MM.1S (cell line): ENCODE measurements at regions not wholly inside any gene's neighbourhood (a gene's known extent, or its start where the extent isn't known, plus 50 kb on each side); places are given as distances from the start of the nearest gene placed in this dataset.

Experiments
- DNase-seq: peaks from one replicate; pipeline ENCODE4 v3.0.0-alpha.2; 2015
- H2AFZ ChIP-seq: fragments of 300-600 bp; sonication (generic); 2 replicates; pipeline ENCODE4 v1.6.0; 2016; ENCODE audit warnings: antibody characterized with exemption, low read length
- H3F3A ChIP-seq: fragments of 300-600 bp; sonication (generic); 2 replicates; pipeline ENCODE4 v1.6.1; 2016; ENCODE audit warnings: mild to moderate bottlenecking, antibody characterized with exemption, low read length, moderate library complexity, mixed read lengths; ENCODE audit not compliant: insufficient read depth
- H3K27ac ChIP-seq: fragments of 300-600 bp; sonication (generic); 2 replicates; pipeline ENCODE4 v1.5.1; 2016; ENCODE audit warnings: mild to moderate bottlenecking, low read length
- H3K27me3 ChIP-seq: fragments of 300-600 bp; sonication (generic); replicated peaks from 2 replicates; pipeline ENCODE4 v1.6.0; 2016; ENCODE audit warnings: low read length; ENCODE audit not compliant: insufficient read depth
- H3K36me3 ChIP-seq: fragments of 300-600 bp; sonication (generic); replicated peaks from 2 replicates; pipeline ENCODE4 v1.6.1; 2016; ENCODE audit warnings: mild to moderate bottlenecking, low read length, mixed read lengths; ENCODE audit not compliant: insufficient read depth
- H3K4me1 ChIP-seq: fragments of 300-600 bp; sonication (generic); 2 replicates; pipeline ENCODE4 v1.6.1; 2016; ENCODE audit warnings: low read length, mixed read lengths
- H3K4me2 ChIP-seq: fragments of 300-600 bp; sonication (generic); 2 replicates; pipeline ENCODE4 v1.6.0; 2016; ENCODE audit warnings: low read depth, low read length
- H3K4me3 ChIP-seq: fragments of 300-600 bp; sonication (generic); 2 replicates; pipeline ENCODE4 v1.5.1; 2016; ENCODE audit warnings: low read length, mixed read lengths
- H3K79me2 ChIP-seq: fragments of 300-600 bp; sonication (generic); 2 replicates; pipeline ENCODE4 v1.6.1; 2016; ENCODE audit warnings: mixed run types, low read length, mixed read lengths
- H3K9ac ChIP-seq: fragments of 300-600 bp; sonication (generic); 2 replicates; pipeline ENCODE4 v1.6.1; 2016; ENCODE audit warnings: low read length, mixed read lengths
- H3K9me2 ChIP-seq: fragments of 300-600 bp; sonication (generic); replicated peaks from 2 replicates; pipeline ENCODE4 v1.6.1; 2016; ENCODE audit warnings: mild to moderate bottlenecking, low read length, mixed read lengths; ENCODE audit not compliant: insufficient read depth
- H3K9me3 ChIP-seq: fragments of 300-600 bp; sonication (generic); replicated peaks from 2 replicates; pipeline ENCODE4 v1.6.1; 2016; ENCODE audit warnings: mild to moderate bottlenecking, low read length, mixed read lengths; ENCODE audit not compliant: insufficient read depth
- H4K20me1 ChIP-seq: fragments of 300-600 bp; sonication (generic); 2 replicates; pipeline ENCODE4 v1.6.1; 2016; ENCODE audit warnings: mild to moderate bottlenecking, low read length, moderate library complexity, mixed read lengths; ENCODE audit not compliant: insufficient read depth
- EZH2 ChIP-seq: fragments of 300-600 bp; sonication (generic); optimal IDR thresholded peaks from 2 replicates; pipeline ENCODE3; 2017; ENCODE audit warnings: low read depth, mild to moderate bottlenecking, antibody characterized with exemption, low read length, mixed read lengths
- EZH2phosphoT487 ChIP-seq: fragments of 300-600 bp; sonication (generic); IDR thresholded peaks from 2 replicates; pipeline ENCODE4 v1.6.1; 2018; ENCODE audit warnings: antibody characterized with exemption, low read length
- TF ChIP-seq, protein P1 (sequence below): fragments of 300-600 bp; sonication (generic); IDR thresholded peaks from 2 replicates; pipeline ENCODE4 v1.5.1; 2016; ENCODE audit warnings: antibody characterized with exemption, low read length, mixed read lengths

DNA sequence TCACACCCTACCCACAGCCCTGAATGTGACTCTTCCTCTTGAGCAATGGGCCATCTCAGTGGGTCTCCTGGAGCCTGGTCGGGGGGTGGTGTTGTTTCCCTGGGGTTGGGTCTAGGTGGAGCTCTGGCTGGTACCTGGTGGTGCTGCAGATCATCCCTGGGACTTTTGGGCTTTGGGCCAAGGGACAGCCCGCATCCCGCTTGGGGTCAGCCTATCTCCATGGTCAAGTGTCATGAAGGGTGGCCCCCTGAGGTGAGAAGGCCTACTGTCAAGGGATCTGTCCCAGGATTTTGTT is 202.0 kb downstream of the UBE3A start:
- Histone ChIP-seq H3F3A (no peaks in the 10 kb centered on the region), H3K27me3 (no peaks in the 10 kb centered on the region), H3K27ac (no peak overlapping the region), H3K9me2 (no peaks in the 10 kb centered on the region), H2AFZ (no peak overlapping the region), H4K20me1 (no peaks in the 10 kb centered on the region), H3K9ac (no peak overlapping the region), H3K79me2 (no peaks in the 10 kb centered on the region), H3K9me3 (no peaks in the 10 kb centered on the region), H3K4me2 (no peak overlapping the region), H3K36me3 (no peaks in the 10 kb centered on the region), H3K4me3 (no peak overlapping the region), H3K4me1 (no peaks in the 10 kb centered on the region)
- TF ChIP-seq, protein P1, sequence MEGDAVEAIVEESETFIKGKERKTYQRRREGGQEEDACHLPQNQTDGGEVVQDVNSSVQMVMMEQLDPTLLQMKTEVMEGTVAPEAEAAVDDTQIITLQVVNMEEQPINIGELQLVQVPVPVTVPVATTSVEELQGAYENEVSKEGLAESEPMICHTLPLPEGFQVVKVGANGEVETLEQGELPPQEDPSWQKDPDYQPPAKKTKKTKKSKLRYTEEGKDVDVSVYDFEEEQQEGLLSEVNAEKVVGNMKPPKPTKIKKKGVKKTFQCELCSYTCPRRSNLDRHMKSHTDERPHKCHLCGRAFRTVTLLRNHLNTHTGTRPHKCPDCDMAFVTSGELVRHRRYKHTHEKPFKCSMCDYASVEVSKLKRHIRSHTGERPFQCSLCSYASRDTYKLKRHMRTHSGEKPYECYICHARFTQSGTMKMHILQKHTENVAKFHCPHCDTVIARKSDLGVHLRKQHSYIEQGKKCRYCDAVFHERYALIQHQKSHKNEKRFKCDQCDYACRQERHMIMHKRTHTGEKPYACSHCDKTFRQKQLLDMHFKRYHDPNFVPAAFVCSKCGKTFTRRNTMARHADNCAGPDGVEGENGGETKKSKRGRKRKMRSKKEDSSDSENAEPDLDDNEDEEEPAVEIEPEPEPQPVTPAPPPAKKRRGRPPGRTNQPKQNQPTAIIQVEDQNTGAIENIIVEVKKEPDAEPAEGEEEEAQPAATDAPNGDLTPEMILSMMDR, result no peak
- TF ChIP-seq EZH2, result no peak
- TF ChIP-seq EZH2phosphoT487, result no peak
- no peak for DNase-seq

DNA sequence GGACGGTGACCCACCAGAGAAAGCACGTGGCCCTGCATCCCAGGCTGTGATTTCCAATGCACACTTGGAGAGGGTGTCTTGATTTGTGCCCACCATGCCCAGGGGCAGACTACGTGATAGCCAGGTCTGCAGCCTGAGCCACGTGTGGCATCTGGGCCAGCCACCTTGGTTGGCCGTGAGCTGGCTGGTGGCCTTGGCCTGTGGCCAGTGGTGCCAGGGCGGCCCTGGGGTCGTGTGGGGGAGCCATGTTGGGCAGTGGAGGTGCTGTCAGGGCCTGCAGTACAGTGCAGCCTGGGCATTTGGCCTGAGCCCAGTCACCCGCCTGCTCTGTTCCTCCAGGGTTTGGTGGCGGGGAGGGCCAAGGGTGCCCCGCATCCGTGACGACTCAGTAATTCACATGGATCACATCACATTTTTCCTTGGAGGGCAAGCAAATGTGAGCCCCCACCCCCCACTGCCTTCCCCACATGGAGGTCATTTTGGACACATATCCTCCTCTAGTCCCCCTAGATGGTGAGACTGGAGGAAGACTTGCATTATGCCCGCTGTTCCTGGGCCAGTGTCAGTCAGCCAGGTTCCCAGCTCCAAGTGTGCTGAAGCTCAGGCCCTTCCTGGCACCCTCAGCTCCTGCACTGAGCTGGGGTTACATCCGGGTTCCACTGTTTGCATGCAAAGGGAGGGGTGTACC is 201.4 kb downstream of the UBE3A start:
- Histone ChIP-seq H4K20me1 (no peaks in the 10 kb centered on the region), H2AFZ (no peak overlapping the region), H3K4me3 (no peak overlapping the region), H3K27ac (no peak overlapping the region), H3K79me2 (no peaks in the 10 kb centered on the region), H3K36me3 (no peaks in the 10 kb centered on the region), H3K4me2 (no peak overlapping the region), H3K9me2 (no peaks in the 10 kb centered on the region), H3K9me3 (no peaks in the 10 kb centered on the region), H3F3A (no peaks in the 10 kb centered on the region), H3K9ac (no peak overlapping the region), H3K27me3 (no peaks in the 10 kb centered on the region), H3K4me1 (no peaks in the 10 kb centered on the region)
- DNase-seq, result no peak
- TF ChIP-seq EZH2phosphoT487, result no peak
- TF ChIP-seq, protein P1, result no peak
- TF ChIP-seq EZH2, result no peak

DNA sequence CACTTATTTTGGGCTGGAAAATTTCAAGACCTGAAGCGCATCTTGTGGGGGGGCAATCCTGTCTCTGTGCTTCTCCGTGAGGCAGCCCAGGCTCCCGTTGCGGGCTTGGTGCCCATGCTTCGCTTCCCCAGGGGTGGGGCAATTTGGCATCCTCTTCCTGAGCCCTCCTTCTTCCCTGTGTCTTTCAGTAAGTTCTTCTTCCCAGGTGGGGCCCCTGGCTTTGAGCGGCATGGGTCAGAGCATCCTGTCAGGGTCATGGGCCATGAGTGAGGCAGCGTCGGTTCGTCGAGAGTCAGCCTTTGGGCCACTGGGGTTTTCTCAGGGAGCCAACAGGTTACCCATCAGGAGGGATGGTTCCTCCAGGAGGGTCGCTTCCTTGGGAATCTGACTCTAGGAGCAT is 200.7 kb downstream of the UBE3A start:
- Histone ChIP-seq H3K9me3 (no peaks in the 10 kb centered on the region), H3F3A (no peaks in the 10 kb centered on the region), H2AFZ (no peak overlapping the region), H4K20me1 (no peaks in the 10 kb centered on the region), H3K79me2 (no peaks in the 10 kb centered on the region), H3K27ac (no peak overlapping the region), H3K9me2 (no peaks in the 10 kb centered on the region), H3K9ac (no peak overlapping the region), H3K4me1 (no peaks in the 10 kb centered on the region), H3K4me2 (no peak overlapping the region), H3K4me3 (no peak overlapping the region), H3K36me3 (no peaks in the 10 kb centered on the region), H3K27me3 (no peaks in the 10 kb centered on the region)
- TF ChIP-seq, protein P1, result no peak
- TF ChIP-seq EZH2, result no peak
- no peak for TF ChIP-seq EZH2phosphoT487
- no peak for DNase-seq
